ACHN (cell line): ENCODE measurements at regions not wholly inside any gene's neighbourhood (a gene's known extent, or its start where the extent isn't known, plus 50 kb on each side); places are given as distances from the start of the nearest gene placed in this dataset.

Source experiments
- DNase-seq: peaks from one replicate; pipeline ENCODE4 v3.0.0-alpha.2; 2015
- in situ Hi-C: cut with HindIII; loops from 2 replicates; pipeline ENCODE4 v1.10.0; 2017; ENCODE audit warnings: low sequenced_read_pairs, low pct_ligation_motif_present, low pct_unique_long_range_greater_than_20kb

GRCh38 chr11:71358122-71358728, 90.0 kb downstream of the DHCR7 start:
- no peak for DNase-seq
- in situ Hi-C loops: no loop called here

- in situ Hi-C loops: no loop called here
- DNase-seq: no peak
Observed at GRCh38 chr11:71357414-71357813, 90.8 kb downstream of the DHCR7 start.

- in situ Hi-C loops: no loop called here
Observed at GRCh38 chr11:71356904-71357303, 91.3 kb downstream of the DHCR7 start.

GRCh38 chr11:71356280-71356876, 91.8 kb downstream of the DHCR7 start:
- in situ Hi-C loops: no loop called here
- no peak for DNase-seq

More at GRCh38 chr11:71356904-71357303, 91.3 kb downstream of the DHCR7 start:
- no peak for DNase-seq

- in situ Hi-C loops: no loop called here
- no peak for DNase-seq
Observed at GRCh38 chr11:71355281-71355680, 92.9 kb downstream of the DHCR7 start.

GRCh38 chr11:71354394-71355105, 93.6 kb downstream of the DHCR7 start:
- in situ Hi-C loops: no loop called here

GRCh38 chr11:71352748-71353147, 95.4 kb downstream of the DHCR7 start:
- no peak for DNase-seq
- in situ Hi-C loops: no loop called here

More at GRCh38 chr11:71354394-71355105, 93.6 kb downstream of the DHCR7 start:
- no peak for DNase-seq

GRCh38 chr11:71352226-71352625, 96.0 kb downstream of the DHCR7 start:
- in situ Hi-C loops: no loop called here
- no peak for DNase-seq

- no peak for DNase-seq
- in situ Hi-C loops: no loop called here
Observed at GRCh38 chr11:71349627-71350026, 97.2 kb upstream of the SHANK2 start.

GRCh38 chr11:71343828-71344400, 91.5 kb upstream of the SHANK2 start:
- in situ Hi-C loops: no loop called here
- no peak for DNase-seq

GRCh38 chr11:71342951-71343827, 90.8 kb upstream of the SHANK2 start:
- in situ Hi-C loops: no loop called here
- DNase-seq: peak; percentile 72

- in situ Hi-C loops: no loop called here
- DNase-seq: no peak
Observed at GRCh38 chr11:71342116-71342515, 89.7 kb upstream of the SHANK2 start.

GRCh38 chr11:71341596-71341995, 89.2 kb upstream of the SHANK2 start:
- no peak for DNase-seq
- in situ Hi-C loops: no loop called here

GRCh38 chr11:71341173-71341572, 88.8 kb upstream of the SHANK2 start:
- in situ Hi-C loops: no loop called here
- no peak for DNase-seq

- no peak for DNase-seq
- in situ Hi-C loops: no loop called here
Observed at GRCh38 chr11:71340086-71340606, 87.8 kb upstream of the SHANK2 start.

- in situ Hi-C loops: no loop called here
- no peak for DNase-seq
Observed at GRCh38 chr11:71339396-71339881, 87.1 kb upstream of the SHANK2 start.

GRCh38 chr11:71338801-71339395, 86.5 kb upstream of the SHANK2 start:
- in situ Hi-C loops: no loop called here
- DNase-seq: no peak
